Ovary (tissue), 3 donors: ENCODE measurements at regions not wholly inside any gene's neighbourhood (a gene's known extent, or its start where the extent isn't known, plus 50 kb on each side); places are given as distances from the start of the nearest gene placed in this dataset.

Source experiments
- EP300 ChIP-seq: sonication (generic); formaldehyde crosslinking; IDR thresholded peaks from one replicate; pipeline ENCODE4 v1.6.1; 2017; ENCODE audit warnings: antibody characterized with exemption
- POLR2A ChIP-seq: fragments of 450-650 bp; IDR thresholded peaks from one replicate; pipeline ENCODE4 v1.6.1; 2017; ENCODE audit warnings: antibody characterized with exemption, mild to moderate bottlenecking, moderate library complexity
- TF ChIP-seq, protein P1 (sequence below), 3 donors: fragments of 450-650 bp in 2 of 3; fragments of 200-600 bp in 1 of 3; IDR thresholded peaks; one replicate each; pipeline versions ENCODE4 v1.5.1 to v1.8.0; 2016 to 2022; ENCODE audit warnings: antibody characterized with exemption in 3 of 3, mild to moderate bottlenecking in 1 of 3
- donor health status: DM: no; HTN: no; CAD: no.

DNA sequence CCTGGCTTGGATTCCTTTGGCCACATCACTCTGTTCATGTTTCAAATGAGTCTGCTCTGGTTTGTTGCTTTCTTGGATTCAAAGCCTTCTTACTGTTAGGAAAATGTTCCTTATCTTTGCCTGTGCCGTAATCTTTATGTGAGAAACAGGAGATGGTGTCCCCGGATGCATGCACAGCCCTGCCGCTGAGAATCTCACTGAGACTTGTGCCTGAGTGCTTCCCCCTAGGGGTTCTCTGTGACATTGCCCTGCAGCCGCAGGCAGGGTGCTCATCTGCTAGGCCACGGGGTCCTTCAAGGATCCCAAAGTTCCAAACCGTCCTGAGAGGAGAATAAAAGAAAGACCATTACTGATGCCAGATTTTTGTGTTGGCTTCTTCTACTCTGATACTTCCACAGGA lies 81.4 kb upstream of the ANKRD55 start:
- TF ChIP-seq EP300, result no peak
- TF ChIP-seq POLR2A, result no peak
- TF ChIP-seq, protein P1, sequence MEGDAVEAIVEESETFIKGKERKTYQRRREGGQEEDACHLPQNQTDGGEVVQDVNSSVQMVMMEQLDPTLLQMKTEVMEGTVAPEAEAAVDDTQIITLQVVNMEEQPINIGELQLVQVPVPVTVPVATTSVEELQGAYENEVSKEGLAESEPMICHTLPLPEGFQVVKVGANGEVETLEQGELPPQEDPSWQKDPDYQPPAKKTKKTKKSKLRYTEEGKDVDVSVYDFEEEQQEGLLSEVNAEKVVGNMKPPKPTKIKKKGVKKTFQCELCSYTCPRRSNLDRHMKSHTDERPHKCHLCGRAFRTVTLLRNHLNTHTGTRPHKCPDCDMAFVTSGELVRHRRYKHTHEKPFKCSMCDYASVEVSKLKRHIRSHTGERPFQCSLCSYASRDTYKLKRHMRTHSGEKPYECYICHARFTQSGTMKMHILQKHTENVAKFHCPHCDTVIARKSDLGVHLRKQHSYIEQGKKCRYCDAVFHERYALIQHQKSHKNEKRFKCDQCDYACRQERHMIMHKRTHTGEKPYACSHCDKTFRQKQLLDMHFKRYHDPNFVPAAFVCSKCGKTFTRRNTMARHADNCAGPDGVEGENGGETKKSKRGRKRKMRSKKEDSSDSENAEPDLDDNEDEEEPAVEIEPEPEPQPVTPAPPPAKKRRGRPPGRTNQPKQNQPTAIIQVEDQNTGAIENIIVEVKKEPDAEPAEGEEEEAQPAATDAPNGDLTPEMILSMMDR (IDR thresholded peaks at IDR 0.05), result no peak
